GM19455 (cell line): ENCODE measurements at regions not wholly inside any gene's neighbourhood (a gene's known extent, or its start where the extent isn't known, plus 50 kb on each side); places are given as distances from the start of the nearest gene placed in this dataset.

Source experiments
- ATAC-seq: cut with Tn5 transposase; IDR thresholded peaks from one replicate; pipeline ENCODE4 v1.9.1; 2021; ENCODE audit not compliant: unreplicated experiment

DNA sequence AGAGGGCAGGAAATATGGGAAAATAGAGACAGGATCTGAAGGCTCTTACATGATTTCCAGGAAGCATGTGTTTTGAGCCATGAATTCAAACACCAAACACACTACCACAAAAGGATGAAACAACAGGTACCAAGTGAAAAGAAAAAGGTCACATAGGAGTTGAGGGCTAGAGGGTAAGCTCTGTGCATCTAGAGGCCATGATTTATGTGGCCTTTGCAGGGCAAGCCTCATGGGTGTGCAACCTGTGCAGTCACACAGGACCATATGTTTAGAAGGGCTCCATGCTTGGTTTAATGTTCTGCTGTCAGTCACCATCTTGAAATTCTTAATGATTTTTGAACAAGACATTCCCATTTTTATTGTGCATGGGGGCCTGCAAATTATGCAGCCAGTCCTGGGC lies 134.5 kb upstream of the CCDC68 start:
- ATAC-seq: no peak

GRCh38 chr18:55093295-55093694 lies 134.0 kb upstream of the CCDC68 start:
- no peak for ATAC-seq

- ATAC-seq: no peak
Measured at GRCh38 chr18:55092166-55092565, 132.9 kb upstream of the CCDC68 start.

DNA sequence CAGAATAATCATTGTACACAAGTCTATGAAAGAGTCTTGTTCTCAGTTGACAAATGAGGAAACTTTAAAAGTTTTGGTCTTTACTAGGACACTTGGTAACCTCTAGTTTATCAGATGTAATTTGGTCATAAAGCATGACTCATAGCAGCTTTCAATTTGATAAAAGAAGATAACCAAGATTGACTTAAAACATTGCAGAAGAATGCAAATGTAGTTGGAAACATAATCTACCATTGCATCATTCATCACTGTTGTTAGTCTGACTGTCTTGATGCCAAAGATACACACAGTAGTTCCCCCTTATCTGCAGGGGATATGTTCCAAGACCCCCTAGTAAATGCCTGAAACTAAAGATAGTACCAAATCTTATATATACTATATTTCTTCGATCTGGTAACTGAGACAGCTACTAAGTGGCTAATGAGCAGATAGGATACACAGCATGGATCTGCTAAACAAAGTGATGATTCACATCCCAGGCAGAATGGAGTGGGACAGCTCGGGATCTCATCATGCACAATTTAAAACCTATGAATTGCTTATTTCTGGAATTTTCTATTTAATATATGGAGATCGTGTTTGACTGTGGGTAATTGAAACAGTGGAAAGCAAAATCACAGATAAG lies 131.4 kb upstream of the CCDC68 start:
- ATAC-seq: no peak

GRCh38 chr18:55089610-55090009 lies 130.3 kb upstream of the CCDC68 start:
- no peak for ATAC-seq

DNA sequence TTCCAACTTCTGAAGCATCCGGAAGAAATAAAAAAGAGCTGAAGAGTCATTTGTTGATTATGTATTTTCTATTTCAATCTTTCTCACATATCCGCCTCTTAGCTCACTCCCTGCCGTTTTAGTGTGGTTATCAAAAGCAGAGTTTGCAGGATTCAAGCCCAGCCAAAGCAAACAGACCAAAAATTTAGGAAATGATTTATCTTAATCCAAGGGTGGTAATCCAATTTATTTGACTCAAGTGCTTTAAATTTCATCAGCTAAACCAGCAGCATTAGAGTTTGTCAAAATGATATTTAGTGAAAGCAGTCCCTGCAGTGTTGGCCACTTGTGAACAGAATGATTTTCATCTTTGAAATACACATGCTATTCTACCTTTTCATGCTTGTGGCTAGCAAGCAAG lies 129.3 kb upstream of the CCDC68 start:
- ATAC-seq: no peak

- ATAC-seq: no peak
Measured at GRCh38 chr18:55088000-55088401, 128.7 kb upstream of the CCDC68 start.

- ATAC-seq: no peak
Measured at GRCh38 chr18:55086906-55087305, 127.6 kb upstream of the CCDC68 start.

DNA sequence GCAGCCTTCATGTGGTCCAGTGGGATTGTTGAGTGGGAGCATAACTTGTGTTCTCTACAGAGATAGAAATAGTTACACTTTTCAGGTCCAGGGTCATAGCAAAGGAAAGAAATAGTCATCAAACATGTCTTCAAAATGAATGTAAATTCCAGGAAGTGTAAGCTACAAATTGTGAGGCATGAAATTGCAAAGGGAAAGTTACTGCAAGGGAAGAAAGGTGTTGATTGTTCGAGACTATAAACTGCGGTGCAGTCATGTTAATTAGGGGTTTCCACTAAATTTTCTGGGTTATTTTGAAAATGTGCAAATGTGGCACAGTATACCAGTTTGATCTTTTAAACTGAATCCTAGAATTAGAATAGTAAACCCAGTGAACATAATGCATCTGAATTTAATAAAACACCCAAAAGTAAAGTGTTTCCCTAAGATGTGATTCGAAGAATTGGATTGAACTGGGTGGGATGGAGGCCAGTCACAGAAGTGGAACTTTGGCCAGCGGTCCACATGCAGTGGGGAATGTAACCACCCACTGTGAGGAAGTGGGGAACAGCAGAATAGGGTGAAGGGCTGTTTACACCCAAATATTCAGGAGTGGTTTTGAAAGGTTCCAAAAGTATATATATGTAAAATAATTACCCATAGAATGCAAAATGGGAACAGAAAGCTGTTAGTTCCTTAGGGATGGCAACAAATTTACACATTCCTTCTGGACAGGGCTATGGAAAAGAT lies 126.5 kb upstream of the CCDC68 start:
- ATAC-seq: no peak

DNA sequence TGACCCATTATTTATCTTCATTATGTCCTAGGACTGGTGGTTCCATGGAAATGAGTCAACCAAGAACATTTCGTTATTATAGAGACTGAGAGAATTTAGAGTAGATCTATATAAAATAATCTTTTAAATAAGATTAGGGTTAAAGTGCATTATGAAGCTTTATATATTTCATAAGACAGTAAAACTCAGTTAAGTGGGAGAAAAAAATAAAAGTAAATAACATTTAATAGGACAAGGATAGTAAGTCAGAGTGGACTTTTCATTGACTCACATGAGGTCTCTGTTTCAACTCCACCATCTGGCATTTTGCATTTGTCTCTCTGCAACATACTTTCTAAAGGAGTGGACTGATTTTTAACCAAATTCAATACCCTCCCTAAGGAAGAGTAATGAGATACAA lies 125.3 kb upstream of the CCDC68 start:
- ATAC-seq: no peak

- no peak for ATAC-seq
Measured at GRCh38 chr18:55083461-55083860, 124.2 kb upstream of the CCDC68 start.

DNA sequence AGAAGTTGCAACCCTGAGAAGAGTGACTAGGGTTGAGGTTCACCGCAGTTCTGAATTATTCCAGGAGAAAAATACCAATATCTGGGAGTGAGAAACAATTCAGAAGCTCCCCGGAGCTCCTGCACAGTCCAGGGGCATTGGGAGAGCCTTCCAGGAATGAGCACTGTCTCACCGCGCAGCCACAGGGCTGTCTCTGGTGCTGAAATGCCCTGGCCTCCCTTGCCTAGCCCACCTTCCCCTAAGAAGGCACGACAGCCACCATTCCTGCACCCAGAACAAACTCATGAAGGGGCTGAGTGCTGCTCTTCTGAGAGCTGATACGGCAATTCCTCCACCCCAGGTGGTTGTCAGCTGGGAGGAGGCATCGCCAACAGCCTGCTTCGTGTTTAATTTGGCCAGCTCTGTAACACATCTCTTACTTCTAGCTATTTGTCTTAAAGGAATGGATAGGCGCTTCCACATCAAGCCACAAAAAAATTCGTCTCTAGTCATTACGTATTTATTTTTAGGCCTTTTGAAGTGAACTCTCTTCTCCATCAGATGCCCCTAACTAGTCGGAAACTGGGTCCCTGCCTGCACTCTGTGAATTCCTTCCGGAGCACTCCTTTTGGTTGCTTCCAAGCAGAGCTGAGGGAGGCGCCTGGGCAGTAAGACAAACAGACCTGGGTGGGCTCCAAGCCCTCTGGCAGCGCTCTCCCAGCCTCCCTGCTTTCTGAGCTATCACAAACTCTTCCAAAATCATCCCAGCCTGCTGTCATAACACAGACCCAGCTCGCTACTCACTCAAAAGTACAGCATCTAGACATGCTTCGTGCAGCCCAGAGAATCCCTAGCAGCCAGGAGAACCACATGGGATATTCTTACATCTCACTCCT lies 120.5 kb upstream of the CCDC68 start:
- no peak for ATAC-seq

- ATAC-seq: no peak
Measured at GRCh38 chr18:55079067-55079466, 119.8 kb upstream of the CCDC68 start.

DNA sequence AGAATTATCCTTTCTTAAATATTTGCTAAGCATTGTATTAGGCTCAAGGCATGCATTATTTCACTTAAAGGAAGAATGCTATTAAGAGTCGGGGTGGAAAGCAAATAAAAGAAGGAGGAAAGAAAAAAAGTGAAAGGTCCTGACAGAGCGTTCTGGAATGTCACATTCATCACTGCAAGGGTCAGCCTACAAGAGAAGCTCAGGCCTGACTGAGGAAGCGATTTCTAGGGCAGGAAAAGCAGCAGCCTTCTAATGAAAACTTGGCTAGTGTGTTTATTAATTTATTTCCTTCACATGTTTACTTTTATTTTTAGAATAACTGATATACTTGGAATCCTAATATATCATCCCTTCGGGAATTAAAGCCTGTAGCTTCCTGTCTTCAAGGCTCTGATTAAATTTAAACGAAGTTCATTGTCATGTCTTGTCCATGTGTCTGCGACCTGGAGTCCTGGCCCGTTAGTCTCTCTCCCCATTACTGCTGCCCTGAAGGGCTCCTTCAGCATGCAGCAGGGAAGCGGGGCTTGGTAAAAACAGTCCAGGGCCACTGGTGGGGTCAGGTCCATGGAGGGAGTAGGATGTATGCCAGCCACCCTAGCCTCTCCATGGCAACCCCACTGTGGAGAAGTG lies 119.2 kb upstream of the CCDC68 start:
- ATAC-seq: no peak

GRCh38 chr18:55076643-55077218 lies 117.5 kb upstream of the CCDC68 start:
- ATAC-seq: no peak

DNA sequence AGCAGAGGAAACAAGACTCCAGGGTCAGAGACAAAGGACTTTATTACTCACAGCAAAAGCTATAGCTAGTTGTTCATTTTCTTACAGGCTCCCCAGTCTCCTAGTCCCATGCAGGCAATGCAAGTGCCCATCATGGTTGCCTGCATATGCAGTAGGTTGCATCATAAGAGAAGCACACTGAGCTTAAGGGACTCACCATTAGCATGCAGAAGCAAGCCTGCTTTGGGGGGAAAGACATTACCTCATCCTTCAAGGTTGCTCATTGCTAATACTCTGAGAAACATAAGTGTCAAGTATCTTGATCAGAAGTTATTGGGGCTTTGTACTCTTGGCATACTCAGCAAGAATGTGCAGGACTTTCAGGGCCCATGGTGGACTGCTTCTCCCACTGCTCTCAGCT lies 114.6 kb upstream of the CCDC68 start:
- ATAC-seq: no peak

DNA sequence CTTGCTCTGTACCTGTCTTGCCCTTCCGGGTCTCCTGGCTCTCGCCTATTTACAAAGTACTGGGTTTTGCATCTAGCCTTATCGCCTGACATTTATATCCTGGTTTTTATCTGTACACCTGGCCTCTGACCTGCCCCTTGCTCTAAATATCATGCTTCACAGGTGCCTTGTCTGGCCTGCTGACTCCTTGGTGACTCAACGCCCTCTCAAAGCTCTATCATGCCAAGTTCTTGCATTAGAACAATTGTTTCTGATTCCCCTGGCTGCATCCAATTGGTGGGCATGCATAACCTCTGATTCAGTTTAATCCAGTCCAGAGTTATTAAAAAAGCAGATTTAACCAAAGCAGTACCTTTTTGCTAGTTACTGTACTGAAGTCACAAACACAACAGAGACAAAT lies 113.9 kb upstream of the CCDC68 start:
- no peak for ATAC-seq

GRCh38 chr18:55072698-55073097 lies 113.4 kb upstream of the CCDC68 start:
- no peak for ATAC-seq

GRCh38 chr18:55072181-55072580 lies 112.9 kb upstream of the CCDC68 start:
- no peak for ATAC-seq

GRCh38 chr18:55069497-55069896 lies 110.2 kb upstream of the CCDC68 start:
- peak; percentile 73 for ATAC-seq

- peak; percentile 45 for ATAC-seq
Measured at GRCh38 chr18:55064760-55065159, 105.5 kb upstream of the CCDC68 start.
